GM23338 (cell line): ENCODE measurements at regions not wholly inside any gene's neighbourhood (a gene's known extent, or its start where the extent isn't known, plus 50 kb on each side); places are given as distances from the start of the nearest gene placed in this dataset.

Experiments
- CTCF ChIP-seq, 2 experiments: fragments of 200-600 bp in 1 of 2; sonication (generic) in 1 of 2; conservative IDR thresholded peaks; 2 replicates each; pipeline versions ENCODE4 v1.5.1 to v1.6.1; 2016 to 2017; ENCODE audit warnings: antibody characterized with exemption in 2 of 2, low read depth in 2 of 2, mild to moderate bottlenecking in 2 of 2, moderate library complexity in 1 of 2
- ETS1 ChIP-seq: IDR thresholded peaks from 2 replicates; pipeline ENCODE4 v1.6.1; 2016; ENCODE audit warnings: antibody characterized with exemption
- EZH2 ChIP-seq: fragments of 200-600 bp; sonication (generic); IDR thresholded peaks from one replicate; pipeline ENCODE4 v1.8.0; 2017; ENCODE audit warnings: antibody characterized with exemption, mild to moderate bottlenecking, low read depth; ENCODE audit not compliant: unreplicated experiment
- JUNB ChIP-seq: IDR thresholded peaks from one replicate; pipeline ENCODE4 v1.6.1; 2016; ENCODE audit warnings: antibody characterized with exemption; ENCODE audit not compliant: unreplicated experiment
- POLR2AphosphoS5 ChIP-seq: IDR thresholded peaks from 2 replicates; pipeline ENCODE4 v1.6.1; 2016; ENCODE audit warnings: antibody characterized with exemption, low read depth
- REST ChIP-seq: IDR thresholded peaks from one replicate; pipeline ENCODE4 v1.6.1; 2018; ENCODE audit warnings: antibody characterized with exemption; ENCODE audit not compliant: unreplicated experiment

- TF ChIP-seq CTCF (conservative IDR thresholded peaks at IDR 0.05; ENCODE audit: low read depth in 2 of 2), result no peak
- no peak for TF ChIP-seq REST
- TF ChIP-seq POLR2AphosphoS5, result no peak
- TF ChIP-seq JUNB, result no peak
- TF ChIP-seq EZH2, result no peak
- no peak for TF ChIP-seq ETS1
Measured at GRCh38 chr2:128475427-128476211, 157.0 kb upstream of the HS6ST1 start.
